ENCODE measurements at regions not wholly inside any gene's neighbourhood (a gene's known extent, or its start where the extent isn't known, plus 50 kb on each side); places are given as distances from the start of the nearest gene placed in this dataset.
"Not testable (repeated sequence)": the region's sequence is repeated elsewhere in the genome, so short reads cannot be mapped to it uniquely, and the experiment has no call there.

GRCh38 chr1:146326863-146327262 lies 98.0 kb upstream of the NOTCH2NLA start:
- DNase-seq (ENCODE audit: low read depth) = not testable (repeated sequence)

- DNase-seq (ENCODE audit: low read depth) = not testable (repeated sequence)
Observed at GRCh38 chr1:146324463-146324862, 95.6 kb upstream of the NOTCH2NLA start.

GRCh38 chr1:146323302-146323701 lies 94.5 kb upstream of the NOTCH2NLA start:
- DNase-seq (ENCODE audit: low read depth) = not testable (repeated sequence)

- not testable (repeated sequence) for DNase-seq (ENCODE audit: low read depth)
Observed at GRCh38 chr1:146322893-146323292, 94.1 kb upstream of the NOTCH2NLA start.

- not testable (repeated sequence) for DNase-seq (ENCODE audit: low read depth)
Observed at GRCh38 chr1:146318715-146319114, 89.9 kb upstream of the NOTCH2NLA start.

- DNase-seq (ENCODE audit: low read depth) = not testable (repeated sequence)
Observed at GRCh38 chr1:146317785-146318184, 89.0 kb upstream of the NOTCH2NLA start.

GRCh38 chr1:146314449-146315246 lies 85.8 kb upstream of the NOTCH2NLA start:
- DNase-seq (ENCODE audit: low read depth) = not testable (repeated sequence)

GRCh38 chr1:146310579-146310978 lies 81.8 kb upstream of the NOTCH2NLA start:
- not testable (repeated sequence) for DNase-seq (ENCODE audit: low read depth)

- not testable (repeated sequence) for DNase-seq (ENCODE audit: low read depth)
Observed at GRCh38 chr1:146309427-146309826, 80.6 kb upstream of the NOTCH2NLA start.

- DNase-seq (ENCODE audit: low read depth) = not testable (repeated sequence)
Observed at GRCh38 chr1:146308892-146309291, 80.1 kb upstream of the NOTCH2NLA start.

GRCh38 chr1:146308152-146308551 lies 79.3 kb upstream of the NOTCH2NLA start:
- DNase-seq (ENCODE audit: low read depth) = not testable (repeated sequence)

- not testable (repeated sequence) for DNase-seq (ENCODE audit: low read depth)
Observed at GRCh38 chr1:146307632-146308031, 78.8 kb upstream of the NOTCH2NLA start.

- not testable (repeated sequence) for DNase-seq (ENCODE audit: low read depth)
Observed at GRCh38 chr1:146306651-146307050, 77.8 kb upstream of the NOTCH2NLA start.

- not testable (repeated sequence) for DNase-seq (ENCODE audit: low read depth)
Observed at GRCh38 chr1:146305442-146305841, 76.6 kb upstream of the NOTCH2NLA start.

- DNase-seq (ENCODE audit: low read depth) = not testable (repeated sequence)
Observed at GRCh38 chr1:146298575-146298897, 69.7 kb upstream of the NOTCH2NLA start.

- DNase-seq (ENCODE audit: low read depth) = not testable (repeated sequence)
Observed at GRCh38 chr1:146297781-146298574, 69.2 kb upstream of the NOTCH2NLA start.

- not testable (repeated sequence) for DNase-seq (ENCODE audit: low read depth)
Observed at GRCh38 chr1:146292940-146293936, 64.4 kb upstream of the NOTCH2NLA start.

GRCh38 chr1:146292424-146292823 lies 63.6 kb upstream of the NOTCH2NLA start:
- not testable (repeated sequence) for DNase-seq (ENCODE audit: low read depth)

- DNase-seq (ENCODE audit: low read depth) = not testable (repeated sequence)
Observed at GRCh38 chr1:146287881-146288280, 59.1 kb upstream of the NOTCH2NLA start.

GRCh38 chr1:146284760-146285159 lies 55.9 kb upstream of the NOTCH2NLA start:
- not testable (repeated sequence) for DNase-seq (ENCODE audit: low read depth)

GRCh38 chr1:146283527-146283880 lies 54.7 kb upstream of the NOTCH2NLA start:
- DNase-seq (ENCODE audit: low read depth) = not testable (repeated sequence)
